ENCODE measurements at regions not wholly inside any gene's neighbourhood (a gene's known extent, or its start where the extent isn't known, plus 50 kb on each side); places are given as distances from the start of the nearest gene placed in this dataset.

GRCh38 chr17:70763018-70763417 lies 593.7 kb downstream of the KCNJ2 start:
- TF ChIP-seq POLR2AphosphoS5 (IDR thresholded peaks at IDR 0.05; ENCODE audit: borderline replicate concordance, low read depth, low read length), result no peak
- TF ChIP-seq EZH2 (IDR thresholded peaks at IDR 0.05), result no peak
- no peak for TF ChIP-seq FOXP2 (optimal IDR thresholded peaks at IDR 0.05; ENCODE audit: control extremely low read depth, extremely low read length, insufficient read depth)
